H9 (cell line): ENCODE measurements at regions not wholly inside any gene's neighbourhood (a gene's known extent, or its start where the extent isn't known, plus 50 kb on each side); places are given as distances from the start of the nearest gene placed in this dataset.

Experiments
- DNase-seq: peaks from one replicate; pipeline ENCODE4 v3.0.0-alpha.2; 2017
- H2AFZ ChIP-seq: one replicate; pipeline ENCODE4 v1.6.1; 2013; ENCODE audit warnings: mild to moderate bottlenecking, low read length, control low read depth, moderate library complexity
- H2AK5ac ChIP-seq: 2 replicates; pipeline ENCODE4 v1.6.1; 2013; ENCODE audit warnings: low read length, control low read depth, mixed read lengths; ENCODE audit not compliant: insufficient read length
- H2BK120ac ChIP-seq: one replicate; pipeline ENCODE4 v1.6.1; 2013; ENCODE audit warnings: low read depth, mild to moderate bottlenecking, low read length, control low read depth, inconsistent platforms; ENCODE audit not compliant: poor library complexity, severe bottlenecking
- H2BK12ac ChIP-seq: 2 replicates; pipeline ENCODE4 v1.6.1; 2013; ENCODE audit warnings: low read length, control low read depth, mixed read lengths, low read depth; ENCODE audit not compliant: insufficient read length
- H2BK15ac ChIP-seq: 2 replicates; pipeline ENCODE4 v1.6.1; 2013; ENCODE audit warnings: low read depth, low read length, control low read depth
- H2BK20ac ChIP-seq: one replicate; pipeline ENCODE4 v1.6.1; 2013; ENCODE audit warnings: low read depth, mild to moderate bottlenecking, low read length, control low read depth, inconsistent platforms; ENCODE audit not compliant: poor library complexity, severe bottlenecking
- H2BK5ac ChIP-seq: 2 replicates; pipeline ENCODE4 v1.6.1; 2013; ENCODE audit warnings: low read length, control low read depth, mixed read lengths; ENCODE audit not compliant: insufficient read length
- H3K14ac ChIP-seq: 2 replicates; pipeline ENCODE4 v1.6.1; 2013; ENCODE audit warnings: low read length, control low read depth; ENCODE audit not compliant: insufficient read depth
- H3K18ac ChIP-seq: 2 replicates; pipeline ENCODE4 v1.6.1; 2013; ENCODE audit warnings: low read depth, mild to moderate bottlenecking, mixed read lengths, low read length, control low read depth; ENCODE audit not compliant: insufficient read length
- H3K23ac ChIP-seq: 2 replicates; pipeline ENCODE4 v1.6.1; 2013; ENCODE audit warnings: low read length, control low read depth, mixed read lengths, low read depth; ENCODE audit not compliant: insufficient read length
- H3K23me2 ChIP-seq: 2 replicates; pipeline ENCODE4 v1.6.1; 2013; ENCODE audit warnings: low read depth, mild to moderate bottlenecking, mixed read lengths, low read length, control low read depth; ENCODE audit not compliant: insufficient read length, poor library complexity, severe bottlenecking
- H3K27ac ChIP-seq: 2 replicates; pipeline ENCODE4 v1.5.1; 2013; ENCODE audit warnings: low read length, control low read depth, mixed read lengths, low read depth; ENCODE audit not compliant: insufficient read length
- H3K27me3 ChIP-seq: 2 replicates; pipeline ENCODE4 v1.6.1; 2013; ENCODE audit warnings: low read length, control low read depth, inconsistent platforms; ENCODE audit not compliant: insufficient read depth
- H3K4ac ChIP-seq: 2 replicates; pipeline ENCODE4 v1.6.1; 2013; ENCODE audit warnings: low read depth, mild to moderate bottlenecking, control low read depth, inconsistent platforms, low read length, moderate library complexity
- H3K4me1 ChIP-seq: 2 replicates; pipeline ENCODE4 v1.6.1; 2013; ENCODE audit warnings: low read length, control low read depth, inconsistent platforms; ENCODE audit not compliant: insufficient read depth
- H3K4me2 ChIP-seq: 2 replicates; pipeline ENCODE4 v1.6.1; 2013; ENCODE audit warnings: low read length, control low read depth, mixed read lengths; ENCODE audit not compliant: insufficient read length, insufficient read depth
- H3K56ac ChIP-seq: 2 replicates; pipeline ENCODE4 v1.6.1; 2013; ENCODE audit warnings: low read depth, mild to moderate bottlenecking, mixed read lengths, low read length, control low read depth; ENCODE audit not compliant: insufficient read length
- H3K79me1 ChIP-seq: 2 replicates; pipeline ENCODE4 v1.6.1; 2013; ENCODE audit warnings: low read depth, mild to moderate bottlenecking, moderate library complexity, low read length, control low read depth, inconsistent platforms; ENCODE audit not compliant: insufficient read depth, poor library complexity, severe bottlenecking
- H3K79me2 ChIP-seq: 2 replicates; pipeline ENCODE4 v1.6.1; 2013; ENCODE audit warnings: low read length, control low read depth, inconsistent platforms; ENCODE audit not compliant: insufficient read depth
- H3K9ac ChIP-seq: 2 replicates; pipeline ENCODE4 v1.6.1; 2013; ENCODE audit warnings: low read length, control low read depth, mixed read lengths; ENCODE audit not compliant: insufficient read length; ENCODE audit errors: extremely low read depth
- H3K9me3 ChIP-seq: one replicate; pipeline ENCODE4 v1.6.1; 2013; ENCODE audit warnings: low read depth, low read length, inconsistent platforms; ENCODE audit not compliant: control insufficient read depth
- H3T11ph ChIP-seq: one replicate; pipeline ENCODE4 v1.6.1; 2013; ENCODE audit warnings: mild to moderate bottlenecking, low read length, control low read depth, inconsistent platforms
- H4K20me1 ChIP-seq: one replicate; pipeline ENCODE4 v1.6.1; 2013; ENCODE audit not compliant: control insufficient read depth, insufficient read length, insufficient read depth
- H4K5ac ChIP-seq: 2 replicates; pipeline ENCODE4 v1.6.1; 2013; ENCODE audit warnings: low read depth, mild to moderate bottlenecking, mixed read lengths, low read length, control low read depth; ENCODE audit not compliant: insufficient read length
- H4K8ac ChIP-seq: replicated peaks from 2 replicates; pipeline ENCODE4 v1.6.1; 2013; ENCODE audit warnings: low read length, control low read depth, mixed read lengths, low read depth; ENCODE audit not compliant: insufficient read length
- H4K91ac ChIP-seq: 2 replicates; pipeline ENCODE4 v1.6.1; 2013; ENCODE audit warnings: low read depth, mild to moderate bottlenecking, moderate library complexity, mixed read lengths, low read length, control low read depth; ENCODE audit not compliant: insufficient read length
- H3K27ac Mint-ChIP-seq, 3 experiments: 2 replicates in 2 of 3; 3 replicates in 1 of 3; pipeline ENCODE4 v1.8.0; 2020 to 2021; ENCODE audit warnings: mixed read lengths in 3 of 3, mild to moderate bottlenecking in 1 of 3, moderate library complexity in 1 of 3
- H3K27me3 Mint-ChIP-seq: 2 replicates; pipeline ENCODE4 v1.8.0; 2021; ENCODE audit warnings: low read depth, mild to moderate bottlenecking, moderate library complexity, mixed read lengths
- H3K36me3 Mint-ChIP-seq, 3 experiments: 2 replicates in 2 of 3; 3 replicates in 1 of 3; pipeline ENCODE4 v1.8.0; 2020 to 2021; ENCODE audit warnings: low read depth in 3 of 3, mixed read lengths in 3 of 3; ENCODE audit not compliant: insufficient read depth in 1 of 3
- H3K4me1 Mint-ChIP-seq, 2 experiments: 2 replicates each; pipeline ENCODE4 v1.8.0; 2020; ENCODE audit warnings: mixed read lengths in 2 of 2
- H3K4me3 Mint-ChIP-seq, 2 experiments: 2 replicates in 1 of 2; 3 replicates in 1 of 2; pipeline ENCODE4 v1.8.0; 2020 to 2021; ENCODE audit warnings: mild to moderate bottlenecking in 2 of 2, mixed read lengths in 2 of 2, moderate library complexity in 1 of 2
- H3K9me3 Mint-ChIP-seq, 2 experiments: 2 replicates in 1 of 2; 3 replicates in 1 of 2; pipeline ENCODE4 v1.8.0; 2020; ENCODE audit warnings: mild to moderate bottlenecking in 2 of 2, mixed read lengths in 2 of 2, moderate library complexity in 1 of 2
- WGBS: extraction: QIAGEN DNeasy Blood & Tissue Kit; methylation state at CpG from one replicate; pipeline ENCODE4 v1.1.7; 2013; ENCODE audit warnings: missing lambda C conversion rate, low lambda C conversion rate, mixed read lengths; ENCODE audit not compliant: insufficient read length; ENCODE audit errors: extremely low coverage; 5-methylcytosine and 5-hydroxymethylcytosine counted together
- TF ChIP-seq, protein P1 (sequence below): fragments of 200-600 bp; sonication (generic); conservative IDR thresholded peaks from 3 replicates; pipeline ENCODE4 v1.8.0; 2021; ENCODE audit warnings: antibody characterized with exemption, mild to moderate bottlenecking

DNA sequence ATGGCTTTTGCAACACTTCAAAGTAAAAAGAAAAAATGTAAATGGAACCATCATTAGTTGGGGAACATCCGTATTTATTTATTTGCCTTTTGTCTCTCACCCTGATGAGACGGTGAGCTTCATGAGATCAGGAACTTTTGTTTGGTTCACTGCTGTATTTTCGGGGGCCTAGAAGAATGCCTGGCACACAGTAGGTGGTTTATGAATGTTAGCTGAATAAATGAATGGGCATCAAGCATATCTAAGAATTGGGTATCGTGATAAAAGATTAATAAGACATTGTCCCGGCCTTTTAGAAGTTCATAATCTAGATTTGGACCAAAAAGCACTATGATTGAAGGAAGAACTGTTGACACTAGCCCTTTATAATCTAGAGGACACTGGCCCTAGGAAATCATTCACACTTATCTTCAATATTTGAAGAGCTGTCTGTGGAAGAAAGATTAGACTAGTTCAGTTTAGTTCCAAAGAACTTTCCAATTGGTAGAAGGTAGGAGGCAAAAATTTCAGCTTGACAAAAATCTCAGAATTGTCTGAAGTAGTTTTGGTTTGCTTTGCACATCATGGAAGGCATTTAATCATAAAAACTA lies 70.3 kb upstream of the CD83 start:
- Mint-ChIP-seq H3K4me3 (no peak overlapping the region), H3K4me1 (no peaks in the 10 kb centered on the region), H3K36me3 (no peaks in the 10 kb centered on the region), H3K27me3 (peaks cover 15% of the 10 kb centered on the region), H3K9me3 (0 out of 5 replicates have a peak, but pooled peaks cover 0 to 3% of the 10 kb centered on the region in 2 experiments), H3K27ac (no peak overlapping the region)
- no peaks in the 10 kb centered on the region for H3K9me3 ChIP-seq
- no peak overlapping the region for H3K56ac ChIP-seq
- no peak overlapping the region for H4K91ac ChIP-seq
- H3K23me2 ChIP-seq: no peaks in the 10 kb centered on the region
- TF ChIP-seq, protein P1, sequence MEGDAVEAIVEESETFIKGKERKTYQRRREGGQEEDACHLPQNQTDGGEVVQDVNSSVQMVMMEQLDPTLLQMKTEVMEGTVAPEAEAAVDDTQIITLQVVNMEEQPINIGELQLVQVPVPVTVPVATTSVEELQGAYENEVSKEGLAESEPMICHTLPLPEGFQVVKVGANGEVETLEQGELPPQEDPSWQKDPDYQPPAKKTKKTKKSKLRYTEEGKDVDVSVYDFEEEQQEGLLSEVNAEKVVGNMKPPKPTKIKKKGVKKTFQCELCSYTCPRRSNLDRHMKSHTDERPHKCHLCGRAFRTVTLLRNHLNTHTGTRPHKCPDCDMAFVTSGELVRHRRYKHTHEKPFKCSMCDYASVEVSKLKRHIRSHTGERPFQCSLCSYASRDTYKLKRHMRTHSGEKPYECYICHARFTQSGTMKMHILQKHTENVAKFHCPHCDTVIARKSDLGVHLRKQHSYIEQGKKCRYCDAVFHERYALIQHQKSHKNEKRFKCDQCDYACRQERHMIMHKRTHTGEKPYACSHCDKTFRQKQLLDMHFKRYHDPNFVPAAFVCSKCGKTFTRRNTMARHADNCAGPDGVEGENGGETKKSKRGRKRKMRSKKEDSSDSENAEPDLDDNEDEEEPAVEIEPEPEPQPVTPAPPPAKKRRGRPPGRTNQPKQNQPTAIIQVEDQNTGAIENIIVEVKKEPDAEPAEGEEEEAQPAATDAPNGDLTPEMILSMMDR: no peak
- H2BK20ac ChIP-seq: no peak overlapping the region
- no peak overlapping the region for H4K8ac ChIP-seq
- no peak overlapping the region for H3K4ac ChIP-seq
- H3T11ph ChIP-seq: no peak overlapping the region
- no peaks in the 10 kb centered on the region for H4K20me1 ChIP-seq
- H3K9ac ChIP-seq: no peak overlapping the region
- no peak overlapping the region for H3K4me2 ChIP-seq
- no peak overlapping the region for H2BK12ac ChIP-seq
- no peak overlapping the region for H3K27ac ChIP-seq
- no peak overlapping the region for H2AFZ ChIP-seq
- H3K23ac ChIP-seq: no peak overlapping the region
- H3K4me1 ChIP-seq: no peaks in the 10 kb centered on the region
- no CpG with 5 or more reads among the region's 5 CpGs for WGBS
- no peak overlapping the region for H2BK120ac ChIP-seq
- H2BK5ac ChIP-seq: no peak overlapping the region
- H3K18ac ChIP-seq: no peak overlapping the region
- H3K27me3 ChIP-seq: no peaks in the 10 kb centered on the region
- no peaks in the 10 kb centered on the region for H3K79me2 ChIP-seq
- H2AK5ac ChIP-seq: no peak overlapping the region
- H2BK15ac ChIP-seq: no peak overlapping the region
- no peak overlapping the region for H4K5ac ChIP-seq
- no peaks in the 10 kb centered on the region for H3K79me1 ChIP-seq
- DNase-seq: no peak
- no peak overlapping the region for H3K14ac ChIP-seq
